Trophoblast cell (in vitro differentiated cells and primary cell): ENCODE measurements at regions not wholly inside any gene's neighbourhood (a gene's known extent, or its start where the extent isn't known, plus 50 kb on each side); places are given as distances from the start of the nearest gene placed in this dataset.

Experiments used
- DNase-seq, 2 donors: peaks; one replicate each; pipeline ENCODE4 v3.0.0-alpha.2; 2016
- H2AFZ ChIP-seq: 2 replicates; pipeline ENCODE4 v1.6.1; 2013; ENCODE audit warnings: low read length, moderate library complexity, mild to moderate bottlenecking; ENCODE audit not compliant: insufficient read depth, poor library complexity
- H2AK5ac ChIP-seq: 2 replicates; pipeline ENCODE4 v1.6.1; 2013; ENCODE audit warnings: mild to moderate bottlenecking, low read length
- H2BK120ac ChIP-seq: 2 replicates; pipeline ENCODE4 v1.6.1; 2013; ENCODE audit warnings: low read length, mild to moderate bottlenecking, moderate library complexity; ENCODE audit not compliant: insufficient read depth, poor library complexity
- H2BK12ac ChIP-seq: 2 replicates; pipeline ENCODE4 v1.6.1; 2013; ENCODE audit warnings: mild to moderate bottlenecking, low read length, moderate library complexity
- H2BK5ac ChIP-seq: 2 replicates; pipeline ENCODE4 v1.6.1; 2013; ENCODE audit warnings: low read length, low read depth, moderate library complexity, mild to moderate bottlenecking; ENCODE audit not compliant: poor library complexity
- H3K14ac ChIP-seq: 2 replicates; pipeline ENCODE4 v1.6.1; 2013; ENCODE audit warnings: mild to moderate bottlenecking, low read length
- H3K18ac ChIP-seq: 2 replicates; pipeline ENCODE4 v1.6.1; 2013; ENCODE audit warnings: mild to moderate bottlenecking, low read length
- H3K23ac ChIP-seq: 2 replicates; pipeline ENCODE4 v1.6.1; 2013; ENCODE audit warnings: low read length
- H3K27ac ChIP-seq: 2 replicates; pipeline ENCODE4 v1.5.1; 2013; ENCODE audit warnings: low read depth, mild to moderate bottlenecking, inconsistent platforms, low read length, moderate library complexity
- H3K27me3 ChIP-seq: 2 replicates; pipeline ENCODE4 v1.6.1; 2013; ENCODE audit warnings: inconsistent platforms, mild to moderate bottlenecking, low read length, moderate library complexity; ENCODE audit not compliant: insufficient read depth
- H3K36me3 ChIP-seq, 2 experiments: 1 replicate in 1 of 2; 2 replicates in 1 of 2; pipeline ENCODE4 v1.6.1; 2013; ENCODE audit warnings: low read length in 2 of 2, mild to moderate bottlenecking in 2 of 2, moderate library complexity in 1 of 2; ENCODE audit not compliant: insufficient read depth in 2 of 2, control insufficient read depth in 1 of 2
- H3K4ac ChIP-seq: 2 replicates; pipeline ENCODE4 v1.6.1; 2013; ENCODE audit warnings: low read depth, mild to moderate bottlenecking, low read length, moderate library complexity
- H3K4me1 ChIP-seq, 2 experiments: 1 replicate in 1 of 2; 2 replicates in 1 of 2; pipeline ENCODE4 v1.6.1; 2013; ENCODE audit warnings: low read length in 2 of 2, mild to moderate bottlenecking in 2 of 2, moderate library complexity in 1 of 2; ENCODE audit not compliant: insufficient read depth in 2 of 2, control insufficient read depth in 1 of 2
- H3K4me2 ChIP-seq: 2 replicates; pipeline ENCODE4 v1.6.1; 2013; ENCODE audit warnings: inconsistent platforms, mild to moderate bottlenecking, low read length, moderate library complexity
- H3K4me3 ChIP-seq: 2 replicates; pipeline ENCODE4 v1.5.1; 2013; ENCODE audit warnings: mild to moderate bottlenecking, low read depth, low read length, inconsistent platforms
- H3K79me1 ChIP-seq: one replicate; pipeline ENCODE4 v1.6.1; 2013; ENCODE audit warnings: low read length
- H3K79me2 ChIP-seq: 2 replicates; pipeline ENCODE4 v1.6.1; 2013; ENCODE audit warnings: low read length, mild to moderate bottlenecking; ENCODE audit not compliant: control insufficient read depth, insufficient read depth, poor library complexity
- H3K9ac ChIP-seq: 2 replicates; pipeline ENCODE4 v1.6.1; 2013; ENCODE audit warnings: mild to moderate bottlenecking, low read length
- H3K9me3 ChIP-seq: 2 replicates; pipeline ENCODE4 v1.6.1; 2013; ENCODE audit warnings: low read depth, mild to moderate bottlenecking, control low read depth, inconsistent platforms, low read length; ENCODE audit not compliant: insufficient read depth
- H4K12ac ChIP-seq: 2 replicates; pipeline ENCODE4 v1.6.1; 2013; ENCODE audit warnings: low read depth, mild to moderate bottlenecking, low read length, moderate library complexity
- H4K8ac ChIP-seq: 2 replicates; pipeline ENCODE4 v1.6.1; 2013; ENCODE audit warnings: low read depth, mild to moderate bottlenecking, low read length, moderate library complexity
- H4K91ac ChIP-seq: one replicate; pipeline ENCODE4 v1.6.1; 2013; ENCODE audit warnings: low read depth, mild to moderate bottlenecking, low read length, moderate library complexity
- WGBS: extraction: QIAGEN DNeasy Blood & Tissue Kit; methylation state at CpG from one replicate; pipeline ENCODE4 v1.1.7; 2013; ENCODE audit warnings: missing lambda C conversion rate; ENCODE audit not compliant: insufficient read length, insufficient coverage; ENCODE audit errors: extremely low coverage; 5-methylcytosine and 5-hydroxymethylcytosine counted together

GRCh38 chr4:28488021-28488420 lies 1627.4 kb downstream of the STIM2 start:
- no peak for DNase-seq
- Histone ChIP-seq H3K4me1 (peaks cover 0 to 2% of the 10 kb centered on the region in 2 experiments), H3K79me1 (no peaks in the 10 kb centered on the region), H3K4me3 (no peak overlapping the region), H3K18ac (no peak overlapping the region), H2BK12ac (no peak overlapping the region), H3K9me3 (no peaks in the 10 kb centered on the region), H3K4me2 (no peak overlapping the region), H3K79me2 (no peaks in the 10 kb centered on the region), H2AFZ (no peak overlapping the region), H3K36me3 (no peaks in the 10 kb centered on the region), H4K12ac (no peak overlapping the region), H3K27ac (no peak overlapping the region), H3K27me3 (no peaks in the 10 kb centered on the region), H2BK120ac (no peak overlapping the region), H4K8ac (no peak overlapping the region), H3K23ac (no peak overlapping the region), H3K14ac (no peak overlapping the region), H2AK5ac (no peak overlapping the region), H3K9ac (no peak overlapping the region), H4K91ac (no peak overlapping the region), H2BK5ac (no peak overlapping the region), H3K4ac (no peak overlapping the region)
- no CpG with 5 or more reads among the region's 1 CpG for WGBS

DNA sequence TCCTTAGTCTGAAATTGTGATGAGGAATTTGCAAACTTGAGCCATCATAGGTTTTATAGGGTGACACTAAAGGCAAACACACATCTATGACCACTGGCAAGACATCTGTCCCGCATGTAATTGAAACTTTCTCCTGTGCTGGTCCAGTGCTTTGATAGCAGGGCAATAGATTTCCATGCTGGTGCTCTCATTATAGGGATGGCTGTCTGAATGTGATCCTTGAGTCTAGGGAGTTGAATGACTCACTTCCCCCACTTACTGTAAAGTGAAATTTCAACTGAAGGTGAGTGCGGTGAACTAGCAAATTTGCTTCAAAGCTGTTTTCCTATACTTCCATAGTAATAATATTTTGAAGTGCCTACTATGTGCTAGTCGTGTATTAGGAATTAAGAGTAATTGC lies 1630.0 kb downstream of the STIM2 start:
- H2BK12ac ChIP-seq, result no peak overlapping the region
- no peak overlapping the region for H3K4me3 ChIP-seq
- no peaks in the 10 kb centered on the region for H3K36me3 ChIP-seq
- H2AK5ac ChIP-seq, result no peak overlapping the region
- no peak overlapping the region for H3K4ac ChIP-seq
- H3K27ac ChIP-seq, result no peak overlapping the region
- no peaks in the 10 kb centered on the region for H3K9me3 ChIP-seq
- no peak overlapping the region for H3K4me2 ChIP-seq
- H3K23ac ChIP-seq, result no peak overlapping the region
- no peaks in the 10 kb centered on the region for H3K79me1 ChIP-seq
- H4K12ac ChIP-seq, result no peak overlapping the region
- H2AFZ ChIP-seq, result no peak overlapping the region
- peaks cover 0 to 2% of the 10 kb centered on the region in 2 experiments for H3K4me1 ChIP-seq
- no peak overlapping the region for H3K18ac ChIP-seq
- no peak overlapping the region for H2BK120ac ChIP-seq
- no peaks in the 10 kb centered on the region for H3K27me3 ChIP-seq
- H3K14ac ChIP-seq, result no peak overlapping the region
- no peak overlapping the region for H4K91ac ChIP-seq
- no peak overlapping the region for H3K9ac ChIP-seq
- WGBS, result no CpG with 5 or more reads among the region's 3 CpGs
- H4K8ac ChIP-seq, result no peak overlapping the region
- DNase-seq, result no peak
- H3K79me2 ChIP-seq, result no peaks in the 10 kb centered on the region
- no peak overlapping the region for H2BK5ac ChIP-seq

DNA sequence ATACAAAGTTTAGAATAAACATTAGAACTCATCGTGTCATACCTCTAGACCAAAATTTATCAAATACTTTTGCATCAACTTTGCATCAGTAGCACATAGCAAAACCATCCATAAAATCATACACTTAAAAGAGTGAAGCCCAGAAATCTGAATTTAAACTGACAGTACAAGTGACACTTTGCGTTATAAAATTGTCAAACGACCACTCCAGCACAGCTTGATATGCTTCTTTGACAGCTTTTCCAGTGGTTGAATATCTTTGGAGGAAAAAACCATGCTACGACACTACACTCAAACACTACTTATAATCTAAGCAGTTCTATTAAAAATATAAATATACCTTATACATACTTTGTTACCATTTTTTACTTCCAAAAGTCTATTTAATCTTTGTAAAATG lies 1644.4 kb downstream of the STIM2 start:
- Histone ChIP-seq H3K14ac (no peak overlapping the region), H4K12ac (no peak overlapping the region), H2BK120ac (no peak overlapping the region), H3K9me3 (no peaks in the 10 kb centered on the region), H4K8ac (no peak overlapping the region), H3K23ac (no peak overlapping the region), H2BK5ac (no peak overlapping the region), H3K36me3 (no peaks in the 10 kb centered on the region), H3K27me3 (no peaks in the 10 kb centered on the region), H2BK12ac (no peak overlapping the region), H2AFZ (no peak overlapping the region), H3K9ac (no peak overlapping the region), H3K27ac (no peak overlapping the region), H3K4ac (no peak overlapping the region), H3K79me2 (no peaks in the 10 kb centered on the region), H2AK5ac (no peak overlapping the region), H3K18ac (no peak overlapping the region), H3K4me2 (no peak overlapping the region), H3K4me1 (no peaks in the 10 kb centered on the region), H3K4me3 (no peak overlapping the region), H3K79me1 (no peaks in the 10 kb centered on the region), H4K91ac (no peak overlapping the region)
- DNase-seq, result no peak
- no CpG with 5 or more reads among the region's 4 CpGs for WGBS

DNA sequence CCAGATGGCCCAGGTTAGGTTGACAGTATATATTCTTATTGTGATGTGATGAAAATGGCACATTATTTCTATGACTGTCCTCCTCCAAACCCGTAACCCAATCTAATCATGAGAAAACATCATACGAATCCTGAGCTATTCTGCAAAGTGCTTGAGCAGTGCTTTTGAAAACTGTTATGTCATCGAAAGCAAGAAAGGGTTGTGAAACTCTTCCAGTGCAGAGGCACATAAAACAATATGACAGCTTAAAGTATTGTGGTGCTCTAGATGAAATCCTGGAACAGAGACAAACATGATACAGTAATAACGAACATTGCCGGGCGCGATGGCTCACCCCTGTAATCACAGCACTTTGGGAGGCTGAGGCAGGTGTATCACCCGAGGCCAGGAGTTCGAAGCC lies 1648.0 kb downstream of the STIM2 start:
- no peak overlapping the region for H2BK5ac ChIP-seq
- H3K14ac ChIP-seq, result no peak overlapping the region
- H3K9me3 ChIP-seq, result no peaks in the 10 kb centered on the region
- no peak overlapping the region for H2BK12ac ChIP-seq
- no peak overlapping the region for H3K9ac ChIP-seq
- H3K27me3 ChIP-seq, result no peaks in the 10 kb centered on the region
- H3K18ac ChIP-seq, result no peak overlapping the region
- H3K79me1 ChIP-seq, result no peaks in the 10 kb centered on the region
- no peak overlapping the region for H2AFZ ChIP-seq
- H3K23ac ChIP-seq, result no peak overlapping the region
- WGBS, result no CpG with 5 or more reads among the region's 9 CpGs
- no peak overlapping the region for H3K4me2 ChIP-seq
- H3K4me1 ChIP-seq, result no peaks in the 10 kb centered on the region
- no peak overlapping the region for H4K12ac ChIP-seq
- no peaks in the 10 kb centered on the region for H3K36me3 ChIP-seq
- no peak for DNase-seq
- H2AK5ac ChIP-seq, result no peak overlapping the region
- H4K91ac ChIP-seq, result no peak overlapping the region
- no peak overlapping the region for H2BK120ac ChIP-seq
- H4K8ac ChIP-seq, result no peak overlapping the region
- no peak overlapping the region for H3K4ac ChIP-seq
- no peaks in the 10 kb centered on the region for H3K79me2 ChIP-seq
- H3K27ac ChIP-seq, result no peak overlapping the region
- no peak overlapping the region for H3K4me3 ChIP-seq
